GM23338 (cell line): ENCODE measurements at regions not wholly inside any gene's neighbourhood (a gene's known extent, or its start where the extent isn't known, plus 50 kb on each side); places are given as distances from the start of the nearest gene placed in this dataset.

Experiments
- CREB1 ChIP-seq: fragments of 250-450 bp; sonication (Bioruptor Pico); IDR thresholded peaks from 2 replicates; pipeline ENCODE4 v1.5.0; 2020; ENCODE audit warnings: low read depth, mild to moderate bottlenecking, moderate library complexity
- CTCF ChIP-seq, 2 experiments: fragments of 200-600 bp in 1 of 2; sonication (generic) in 1 of 2; conservative IDR thresholded peaks; 2 replicates each; pipeline versions ENCODE4 v1.5.1 to v1.6.1; 2016 to 2017; ENCODE audit warnings: antibody characterized with exemption in 2 of 2, low read depth in 2 of 2, mild to moderate bottlenecking in 2 of 2, moderate library complexity in 1 of 2
- EZH2 ChIP-seq: fragments of 200-600 bp; sonication (generic); IDR thresholded peaks from one replicate; pipeline ENCODE4 v1.8.0; 2017; ENCODE audit warnings: antibody characterized with exemption, mild to moderate bottlenecking, low read depth; ENCODE audit not compliant: unreplicated experiment
- POLR2AphosphoS5 ChIP-seq: IDR thresholded peaks from 2 replicates; pipeline ENCODE4 v1.6.1; 2016; ENCODE audit warnings: antibody characterized with exemption, low read depth
- REST ChIP-seq: IDR thresholded peaks from one replicate; pipeline ENCODE4 v1.6.1; 2018; ENCODE audit warnings: antibody characterized with exemption; ENCODE audit not compliant: unreplicated experiment
- STAT1 ChIP-seq: IDR thresholded peaks from one replicate; pipeline ENCODE4 v1.6.1; 2016; ENCODE audit warnings: antibody characterized with exemption; ENCODE audit not compliant: unreplicated experiment

GRCh38 chr4:181849472-181849871 lies 393.7 kb upstream of the TENM3 start:
- TF ChIP-seq CTCF (conservative IDR thresholded peaks at IDR 0.05; ENCODE audit: low read depth in 2 of 2) = no peak
- no peak for TF ChIP-seq EZH2
- TF ChIP-seq STAT1 = no peak
- TF ChIP-seq CREB1 (CRISPR knock-in tag) = no peak
- TF ChIP-seq POLR2AphosphoS5 = no peak
- no peak for TF ChIP-seq REST
